ENCODE measurements at regions not wholly inside any gene's neighbourhood (a gene's known extent, or its start where the extent isn't known, plus 50 kb on each side); places are given as distances from the start of the nearest gene placed in this dataset.

- no peak for DNase-seq (ENCODE audit: low read depth in 3 of 3, low spot score in 2 of 3)
These were observed 68.7 kb upstream of the ATP10A start for GRCh38 chr15:25931851-25932250.

- DNase-seq (ENCODE audit: low read depth in 3 of 3, low spot score in 2 of 3): no peak
These were observed 67.8 kb upstream of the ATP10A start for GRCh38 chr15:25930931-25931330.

All from right renal cortex interstitium (tissue), 3 donors.